ENCODE measurements at regions not wholly inside any gene's neighbourhood (a gene's known extent, or its start where the extent isn't known, plus 50 kb on each side); places are given as distances from the start of the nearest gene placed in this dataset.

GRCh38 chr9:107723015-107723414 is 233.4 kb upstream of the KLF4 start (continued):
- TF ChIP-seq, protein P1, sequence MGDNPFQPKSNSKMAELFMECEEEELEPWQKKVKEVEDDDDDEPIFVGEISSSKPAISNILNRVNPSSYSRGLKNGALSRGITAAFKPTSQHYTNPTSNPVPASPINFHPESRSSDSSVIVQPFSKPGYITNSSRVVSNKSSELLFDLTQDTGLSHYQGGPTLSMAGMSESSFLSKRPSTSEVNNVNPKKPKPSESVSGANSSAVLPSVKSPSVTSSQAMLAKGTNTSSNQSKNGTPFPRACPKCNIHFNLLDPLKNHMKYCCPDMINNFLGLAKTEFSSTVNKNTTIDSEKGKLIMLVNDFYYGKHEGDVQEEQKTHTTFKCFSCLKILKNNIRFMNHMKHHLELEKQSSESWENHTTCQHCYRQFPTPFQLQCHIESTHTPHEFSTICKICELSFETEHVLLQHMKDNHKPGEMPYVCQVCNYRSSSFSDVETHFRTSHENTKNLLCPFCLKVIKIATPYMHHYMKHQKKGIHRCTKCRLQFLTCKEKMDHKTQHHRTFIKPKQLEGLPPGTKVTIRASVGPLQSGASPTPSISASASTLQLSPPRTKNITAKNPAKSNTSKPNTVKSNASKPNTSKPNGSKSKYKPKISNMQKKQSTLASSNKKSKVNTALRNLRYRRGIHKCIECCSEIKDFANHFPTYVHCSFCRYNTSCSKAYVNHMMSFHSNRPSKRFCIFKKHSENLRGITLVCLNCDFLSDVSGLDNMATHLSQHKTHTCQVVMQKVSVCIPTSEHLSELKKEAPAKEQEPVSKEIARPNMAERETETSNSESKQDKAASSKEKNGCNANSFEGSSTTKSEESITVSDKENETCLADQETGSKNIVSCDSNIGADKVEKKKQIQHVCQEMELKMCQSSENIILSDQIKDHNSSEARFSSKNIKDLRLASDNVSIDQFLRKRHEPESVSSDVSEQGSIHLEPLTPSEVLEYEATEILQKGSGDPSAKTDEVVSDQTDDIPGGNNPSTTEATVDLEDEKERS (tag by site-specific recombination; IDR thresholded peaks at IDR 0.05) = no peak
- no peak for TF ChIP-seq CTCF (tag by site-specific recombination; IDR thresholded peaks at IDR 0.05)
- TF ChIP-seq ZNF501 (tag by site-specific recombination; IDR thresholded peaks at IDR 0.05) = no peak
- no peak for TF ChIP-seq PRDM6 (tag by site-specific recombination; IDR thresholded peaks at IDR 0.05)
- no peak for TF ChIP-seq ZNF302 (tag by site-specific recombination; IDR thresholded peaks at IDR 0.05; ENCODE audit: low read depth)
- no peak for TF ChIP-seq ZNF521 (tag by site-specific recombination; IDR thresholded peaks at IDR 0.05)

DNA sequence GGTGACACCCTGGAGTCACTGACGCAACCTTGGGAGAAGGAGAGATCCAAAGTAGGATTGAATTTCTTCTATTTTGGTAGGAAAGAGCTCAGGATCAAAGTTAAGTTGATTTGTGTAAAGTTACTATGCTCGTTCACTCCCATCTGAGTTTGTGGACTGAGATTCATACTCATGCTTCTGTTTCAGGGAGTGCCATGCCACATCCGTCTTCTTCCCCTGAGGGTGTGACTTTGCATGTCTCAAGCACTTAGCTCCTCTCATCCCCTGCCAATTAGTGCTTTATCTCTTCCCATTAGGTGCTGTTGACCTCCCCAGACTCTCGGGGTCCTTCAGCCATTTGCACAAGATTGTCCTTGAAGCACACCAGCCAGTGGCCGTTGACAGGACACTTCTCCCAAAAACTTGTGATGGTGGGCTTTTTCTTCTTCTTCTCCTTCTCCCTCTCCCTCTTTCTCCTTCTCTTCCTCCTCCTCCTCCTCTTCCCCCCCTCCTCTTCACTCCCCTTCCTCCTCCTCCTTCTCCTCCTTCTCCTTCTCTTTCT is 232.2 kb upstream of the KLF4 start:
- H3K4me3 ChIP-seq (ENCODE audit: low read depth, low read length) = no peak overlapping the region
- POLR2A ChIA-PET = no interaction called here
- CTCF ChIA-PET = no interaction called here
- no peak overlapping the region for H3K27ac ChIP-seq (ENCODE audit: extremely low read depth, low read depth, low read length)
- H3K4me1 ChIP-seq (ENCODE audit: control insufficient read depth, insufficient read depth, low read length) = no peaks in the 10 kb centered on the region
- no peak for TF ChIP-seq ZNF629 (tag by site-specific recombination; IDR thresholded peaks at IDR 0.05)
- no peak for TF ChIP-seq MYNN (tag by site-specific recombination; IDR thresholded peaks at IDR 0.05; ENCODE audit: borderline replicate concordance)
- no peak for TF ChIP-seq ZNF510 (tag by site-specific recombination; IDR thresholded peaks at IDR 0.05; ENCODE audit: insufficient replicate concordance)
- no peak for TF ChIP-seq ZNF473 (tag by site-specific recombination; IDR thresholded peaks at IDR 0.05)
- no peak for TF ChIP-seq WT1 (tag by site-specific recombination; IDR thresholded peaks at IDR 0.05)
- TF ChIP-seq ZNF133 (tag by site-specific recombination; IDR thresholded peaks at IDR 0.05) = no peak
- TF ChIP-seq ZNF18 (tag by site-specific recombination; IDR thresholded peaks at IDR 0.05) = no peak
- no peak for TF ChIP-seq IKZF3 (tag by site-specific recombination; IDR thresholded peaks at IDR 0.05)
- TF ChIP-seq TRIM28 (IDR thresholded peaks at IDR 0.05; ENCODE audit: borderline replicate concordance, low read length) = no peak
- no peak for TF ChIP-seq ZNF362 (tag by site-specific recombination; IDR thresholded peaks at IDR 0.05)
- no peaks in the 10 kb centered on the region for H3K9me3 ChIP-seq (ENCODE audit: control insufficient read depth, insufficient read depth, low read depth, low read length)
- no peaks in the 10 kb centered on the region for H3K36me3 ChIP-seq (ENCODE audit: control insufficient read depth in 2 of 2, insufficient read depth in 1 of 2, low read length in 2 of 2)
